ENCODE measurements at regions not wholly inside any gene's neighbourhood (a gene's known extent, or its start where the extent isn't known, plus 50 kb on each side); places are given as distances from the start of the nearest gene placed in this dataset.

DNA sequence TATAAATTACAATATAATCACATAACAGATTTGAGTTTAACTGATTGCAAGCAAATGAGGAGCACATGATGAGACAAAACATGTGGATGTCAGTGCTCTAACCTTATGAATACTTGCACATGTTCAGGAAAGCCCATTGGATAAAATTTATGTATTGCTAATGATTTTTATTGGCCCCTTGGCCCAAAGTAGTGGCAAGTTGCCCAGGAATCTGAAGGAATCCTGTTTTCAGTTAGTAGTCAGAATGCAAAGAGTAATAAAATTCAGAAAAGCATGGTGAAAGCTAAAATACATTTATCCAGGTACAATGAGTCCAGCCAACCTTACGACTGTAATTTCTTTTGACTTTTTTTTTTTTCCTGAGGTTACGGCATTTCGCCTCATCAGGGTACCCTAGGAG, 1539.4 kb downstream of the EFNB2 start:
- POLR2A ChIA-PET (ENCODE audit: unreplicated experiment): no interaction called here
- Histone ChIP-seq H3K4ac (ENCODE audit: low read depth, low read length) (no peak overlapping the region), H3K36me3 (ENCODE audit: control insufficient read depth, insufficient read depth, low read length) (no peaks in the 10 kb centered on the region), H3K4me3 (ENCODE audit: insufficient read depth, low read depth, low read length) (no peak overlapping the region), H4K91ac (ENCODE audit: insufficient read depth, low read depth, low read length) (no peak overlapping the region), H2BK20ac (ENCODE audit: low read depth, low read length) (no peak overlapping the region), H2BK5ac (ENCODE audit: low read depth, low read length, poor library complexity, severe bottlenecking) (no peak overlapping the region), H3K23ac (ENCODE audit: low read depth, low read length) (no peak overlapping the region), H3K27me3 (ENCODE audit: control insufficient read depth, insufficient read depth, low read length) (no peaks in the 10 kb centered on the region), H4K20me1 (ENCODE audit: insufficient read depth, low read length) (no peaks in the 10 kb centered on the region), H4K8ac (ENCODE audit: low read depth in 2 of 2, low read length in 2 of 2) (no peak overlapping the region), H4K5ac (ENCODE audit: low read depth, low read length) (no peak overlapping the region), H3K9ac (ENCODE audit: low read depth, low read length) (no peak overlapping the region), H3K27ac (ENCODE audit: insufficient read depth, low read length) (no peak overlapping the region), H3K18ac (ENCODE audit: low read depth, low read length) (no peak overlapping the region), H2AFZ (replicated peaks; ENCODE audit: low read length, poor library complexity) (no peak overlapping the region), H3K4me2 (ENCODE audit: low read depth, low read length) (no peak overlapping the region), H2BK15ac (ENCODE audit: low read depth, low read length) (no peak overlapping the region), H3K9me3 (ENCODE audit: control insufficient read depth, insufficient read depth, low read length) (no peaks in the 10 kb centered on the region), H3K4me1 (ENCODE audit: control insufficient read depth, insufficient read depth, low read length) (no peaks in the 10 kb centered on the region), H3K9me1 (ENCODE audit: insufficient read depth, low read length) (no peaks in the 10 kb centered on the region), H3K56ac (ENCODE audit: extremely low read depth, insufficient read depth, low read length) (no peak overlapping the region), H3K79me1 (ENCODE audit: low read depth in 1 of 2, low read length in 2 of 2) (no peaks in the 10 kb centered on the region), H3K14ac (replicated peaks; ENCODE audit: low read depth, low read length) (no peak overlapping the region), H2AK9ac (replicated peaks; ENCODE audit: low read depth, low read length, poor library complexity) (no peak overlapping the region), H2BK120ac (ENCODE audit: low read depth, low read length) (no peak overlapping the region), H2AK5ac (ENCODE audit: low read depth, low read length) (no peak overlapping the region)
- dilution Hi-C loops (cut with HindIII; ENCODE audit: low sequenced_read_pairs, unreplicated experiment): no loop called here
- CTCF ChIA-PET: interaction anchor here (0.6 to 0.7 kb wide), 2 partner anchors 16 to 44 kb away, joined by 5 to 7 read pairs; no protein-coding TSS in a partner anchor
- no peak for DNase-seq
- TF ChIP-seq, protein P1, sequence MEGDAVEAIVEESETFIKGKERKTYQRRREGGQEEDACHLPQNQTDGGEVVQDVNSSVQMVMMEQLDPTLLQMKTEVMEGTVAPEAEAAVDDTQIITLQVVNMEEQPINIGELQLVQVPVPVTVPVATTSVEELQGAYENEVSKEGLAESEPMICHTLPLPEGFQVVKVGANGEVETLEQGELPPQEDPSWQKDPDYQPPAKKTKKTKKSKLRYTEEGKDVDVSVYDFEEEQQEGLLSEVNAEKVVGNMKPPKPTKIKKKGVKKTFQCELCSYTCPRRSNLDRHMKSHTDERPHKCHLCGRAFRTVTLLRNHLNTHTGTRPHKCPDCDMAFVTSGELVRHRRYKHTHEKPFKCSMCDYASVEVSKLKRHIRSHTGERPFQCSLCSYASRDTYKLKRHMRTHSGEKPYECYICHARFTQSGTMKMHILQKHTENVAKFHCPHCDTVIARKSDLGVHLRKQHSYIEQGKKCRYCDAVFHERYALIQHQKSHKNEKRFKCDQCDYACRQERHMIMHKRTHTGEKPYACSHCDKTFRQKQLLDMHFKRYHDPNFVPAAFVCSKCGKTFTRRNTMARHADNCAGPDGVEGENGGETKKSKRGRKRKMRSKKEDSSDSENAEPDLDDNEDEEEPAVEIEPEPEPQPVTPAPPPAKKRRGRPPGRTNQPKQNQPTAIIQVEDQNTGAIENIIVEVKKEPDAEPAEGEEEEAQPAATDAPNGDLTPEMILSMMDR (conservative IDR thresholded peaks at IDR 0.05; ENCODE audit: low read depth, low read length): no peak
- TF ChIP-seq CHD1 (IDR thresholded peaks at IDR 0.05; ENCODE audit: low read depth, low read length): no peak
- no peak for TF ChIP-seq RFX5 (IDR thresholded peaks at IDR 0.05; ENCODE audit: low read depth, low read length)
- no peak for TF ChIP-seq FOS (IDR thresholded peaks at IDR 0.05; ENCODE audit: low read depth, low read length)
- no peak for TF ChIP-seq POLR2A (IDR thresholded peaks at IDR 0.05; ENCODE audit: low read depth, low read length)
- no peak for TF ChIP-seq MAZ (IDR thresholded peaks at IDR 0.05; ENCODE audit: borderline replicate concordance, low read depth, low read length)
- TF ChIP-seq RAD21 (IDR thresholded peaks at IDR 0.05; ENCODE audit: low read length): no peak
- TF ChIP-seq MAFK (IDR thresholded peaks at IDR 0.05; ENCODE audit: low read depth, low read length): no peak
- TF ChIP-seq, protein P2, sequence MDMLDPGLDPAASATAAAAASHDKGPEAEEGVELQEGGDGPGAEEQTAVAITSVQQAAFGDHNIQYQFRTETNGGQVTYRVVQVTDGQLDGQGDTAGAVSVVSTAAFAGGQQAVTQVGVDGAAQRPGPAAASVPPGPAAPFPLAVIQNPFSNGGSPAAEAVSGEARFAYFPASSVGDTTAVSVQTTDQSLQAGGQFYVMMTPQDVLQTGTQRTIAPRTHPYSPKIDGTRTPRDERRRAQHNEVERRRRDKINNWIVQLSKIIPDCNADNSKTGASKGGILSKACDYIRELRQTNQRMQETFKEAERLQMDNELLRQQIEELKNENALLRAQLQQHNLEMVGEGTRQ (IDR thresholded peaks at IDR 0.05; ENCODE audit: low read depth, low read length): no peak
- no peak for TF ChIP-seq NFE2L2 (IDR thresholded peaks at IDR 0.05; ENCODE audit: low read depth, low read length)
- in situ Hi-C loops (cut with MboI; ENCODE audit: low sequenced_read_pairs): no loop called here
- intact Hi-C loops (cut with micrococcal nuclease): no loop called here
- no peak for ATAC-seq (ENCODE audit: low read depth)
- WGBS, 2 experiments (ENCODE audit: extremely low coverage in 2 of 2, insufficient read length in 1 of 2): no CpG with 5 or more reads among the region's 3 CpGs
- no TSS peak for BruUV-seq (replicated peaks)

Data from IMR-90 (cell line).